HG02938 (cell line): ENCODE measurements at regions not wholly inside any gene's neighbourhood (a gene's known extent, or its start where the extent isn't known, plus 50 kb on each side); places are given as distances from the start of the nearest gene placed in this dataset.

ENCODE experiments used
- ATAC-seq: cut with Tn5 transposase; IDR thresholded peaks from one replicate; pipeline ENCODE4 v1.9.1; 2021; ENCODE audit warnings: mild to moderate bottlenecking, moderate library complexity; ENCODE audit not compliant: unreplicated experiment

DNA sequence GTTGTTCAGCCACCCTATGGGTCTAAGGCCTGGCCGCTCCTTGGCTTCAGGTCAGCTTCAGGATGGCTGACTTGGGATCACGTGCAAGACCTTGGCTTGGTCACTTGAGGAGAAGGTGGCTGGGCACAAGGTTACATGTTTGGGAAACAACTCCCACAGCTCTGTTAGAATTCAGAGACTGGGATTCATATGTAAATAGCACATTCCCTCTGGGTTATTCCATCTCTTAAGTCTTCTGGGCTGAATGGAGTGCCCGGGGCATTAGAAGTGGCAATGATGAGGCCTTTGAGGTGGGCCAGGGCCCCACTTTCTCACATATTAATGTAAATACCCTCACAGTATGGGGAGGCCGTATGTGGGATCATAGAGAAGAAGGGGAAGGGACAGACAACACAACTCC, 150.9 kb downstream of the EFNB2 start:
- ATAC-seq, result no peak

DNA sequence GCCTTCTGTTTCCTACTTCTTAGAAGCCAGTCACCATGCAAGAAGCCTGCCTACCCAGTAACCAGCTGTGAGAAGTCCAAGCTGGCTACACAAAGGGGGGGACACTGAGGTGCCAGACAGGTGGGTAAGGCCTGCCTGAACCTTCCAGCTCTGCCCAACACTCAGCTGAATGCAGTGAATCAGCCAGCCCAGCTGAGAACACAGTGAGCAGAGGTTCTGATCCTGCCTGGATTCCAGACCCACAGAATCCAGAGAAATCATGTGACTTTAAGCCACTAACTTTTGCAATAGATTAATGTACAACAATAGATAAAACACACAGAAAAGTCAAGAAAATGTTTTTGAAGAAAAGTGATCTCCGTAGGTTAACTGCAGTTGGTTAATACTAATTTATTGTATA, 151.7 kb downstream of the EFNB2 start:
- ATAC-seq, result no peak

DNA sequence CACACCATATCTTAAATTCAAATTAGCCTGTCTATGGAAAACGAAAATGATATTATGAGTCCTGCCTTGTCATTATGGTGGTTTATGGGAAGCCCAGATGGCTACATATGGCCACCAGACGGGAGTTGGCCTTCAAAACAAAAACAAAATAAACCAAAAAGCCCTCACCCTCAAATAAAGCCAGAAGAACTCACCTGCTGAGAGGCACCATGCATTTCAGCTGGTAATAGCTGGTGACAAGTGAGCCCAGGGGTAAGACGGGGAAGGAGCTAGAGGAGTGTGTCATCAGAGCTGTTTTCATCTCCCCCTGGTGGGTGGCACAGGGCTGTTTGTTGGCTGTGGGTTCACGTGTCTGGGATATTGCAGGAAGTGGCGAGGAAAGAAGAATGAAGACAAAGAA, 152.9 kb downstream of the EFNB2 start:
- ATAC-seq, result no peak

DNA sequence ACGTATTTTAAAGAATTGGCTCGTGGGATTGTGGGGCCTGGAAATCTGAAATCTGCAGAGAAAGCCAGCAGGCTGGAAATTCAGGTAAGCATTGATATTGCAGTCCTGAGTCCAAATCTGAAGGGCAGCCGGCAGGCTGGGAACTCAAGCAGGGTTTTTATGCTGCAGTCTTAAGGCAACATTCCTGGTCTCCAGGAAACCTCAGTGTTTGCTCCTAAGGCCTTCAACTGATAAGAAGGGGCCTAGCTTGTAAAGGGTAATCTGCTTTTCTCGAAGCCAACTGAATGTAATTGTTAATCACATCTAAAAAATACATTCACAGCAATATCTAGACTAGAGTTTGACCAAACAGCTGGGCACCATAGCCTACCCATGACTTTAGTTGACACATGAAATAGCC, 154.4 kb downstream of the EFNB2 start:
- no peak for ATAC-seq

DNA sequence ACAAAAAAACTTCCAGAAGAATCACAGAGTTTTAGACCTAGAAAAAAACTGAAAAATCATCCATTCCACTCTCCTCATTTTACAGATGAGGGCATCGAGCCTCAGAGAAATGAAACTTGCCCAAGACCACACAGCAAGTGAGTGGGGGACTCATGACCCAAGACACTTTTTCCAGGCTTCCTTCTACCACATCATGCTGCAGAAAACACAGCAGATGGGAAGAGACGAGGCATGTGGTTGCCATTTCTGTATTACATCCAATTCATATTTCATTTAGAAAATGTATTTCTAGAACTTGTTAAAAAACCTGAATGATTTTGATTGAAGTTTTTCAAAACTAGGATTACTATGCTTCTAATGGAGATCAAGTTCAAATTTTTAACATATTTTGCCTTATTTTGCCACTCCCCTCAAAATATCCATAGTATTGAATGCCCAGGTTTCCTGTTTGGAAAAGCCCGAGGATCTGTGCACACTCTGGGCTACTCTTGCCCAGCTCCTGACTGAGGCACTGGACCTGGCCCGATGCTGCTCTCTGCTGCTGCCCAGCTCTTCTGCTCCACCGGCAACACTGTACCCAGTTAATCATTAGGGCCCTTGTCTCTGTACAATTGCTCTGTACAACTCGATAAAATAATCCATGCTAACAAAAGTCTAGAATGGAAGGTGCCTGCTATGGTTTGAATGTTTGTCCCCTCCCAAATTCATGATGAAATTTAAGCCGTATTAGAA, 157.4 kb downstream of the EFNB2 start:
- ATAC-seq, result no peak

DNA sequence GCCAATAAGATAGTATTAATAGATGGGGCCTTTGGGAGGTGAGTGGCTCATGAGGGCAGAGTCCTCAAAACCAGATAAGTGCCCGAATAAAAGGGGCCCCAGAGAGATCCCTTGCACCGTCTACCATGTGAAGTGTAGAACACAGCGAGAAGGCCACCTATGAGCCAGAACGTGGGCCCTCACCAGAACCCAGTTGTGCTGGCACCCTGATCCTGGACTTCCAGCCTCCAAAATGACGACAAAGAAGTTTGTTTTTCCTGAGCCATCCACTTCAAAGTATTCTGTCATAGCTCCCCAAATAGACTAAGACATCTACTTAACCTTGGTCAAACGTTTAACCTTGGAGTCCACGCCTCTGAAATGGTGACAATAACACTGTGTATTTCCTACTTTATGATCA, 158.1 kb downstream of the EFNB2 start:
- no peak for ATAC-seq

DNA sequence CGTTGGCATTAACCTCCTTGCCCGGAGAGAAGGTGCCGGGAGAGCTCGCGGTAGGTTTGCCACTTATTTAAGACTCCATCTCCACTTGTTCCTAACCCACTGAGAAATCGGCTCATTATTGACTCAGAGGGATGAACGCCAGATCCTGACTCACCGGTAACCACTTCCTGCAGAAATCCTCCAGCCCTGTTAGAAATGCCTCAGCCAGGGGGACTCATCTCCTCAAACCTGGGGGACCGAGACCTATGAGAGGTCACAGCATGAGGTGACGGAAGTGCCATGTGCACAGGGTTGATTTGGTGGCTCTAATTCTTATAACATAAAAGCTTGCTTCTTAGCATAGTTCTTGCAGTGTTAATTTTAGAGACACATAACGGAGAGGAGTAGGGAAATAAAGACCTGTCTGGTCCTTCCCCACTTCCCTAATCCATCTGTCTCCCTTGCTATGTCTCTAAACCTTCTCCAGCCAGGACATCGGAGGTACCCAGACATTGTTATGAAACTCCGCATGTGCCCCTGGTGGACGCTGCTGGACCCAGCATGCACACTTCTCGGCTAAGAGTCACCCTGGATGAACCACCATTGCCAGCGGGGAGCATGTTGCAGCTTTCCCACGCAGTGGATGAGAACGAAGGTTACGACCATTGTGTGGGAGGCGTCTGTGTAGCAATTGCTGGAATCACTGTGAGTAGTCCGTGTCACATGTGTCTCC, 158.9 kb downstream of the EFNB2 start:
- no peak for ATAC-seq

DNA sequence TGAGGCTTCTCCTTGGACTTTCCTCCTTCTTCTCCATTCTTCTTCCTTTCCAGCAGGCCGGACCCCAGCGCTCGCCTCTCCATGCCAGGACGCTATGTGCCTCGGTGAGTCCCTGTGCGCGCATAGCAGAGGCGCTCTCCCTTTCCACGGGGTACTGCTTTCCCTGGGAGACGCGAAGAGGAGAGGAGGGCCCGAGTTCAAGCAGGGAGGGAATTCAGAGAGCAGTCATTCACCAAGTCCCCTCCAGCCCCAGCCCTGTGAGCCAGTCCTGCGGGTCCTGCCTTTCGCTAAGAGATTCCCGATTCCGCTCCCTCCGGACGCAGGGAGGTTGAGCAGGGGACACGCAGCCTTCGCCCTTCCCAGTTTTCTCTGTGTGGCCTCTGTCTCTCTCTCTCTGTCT, 160.4 kb downstream of the EFNB2 start:
- no peak for ATAC-seq

DNA sequence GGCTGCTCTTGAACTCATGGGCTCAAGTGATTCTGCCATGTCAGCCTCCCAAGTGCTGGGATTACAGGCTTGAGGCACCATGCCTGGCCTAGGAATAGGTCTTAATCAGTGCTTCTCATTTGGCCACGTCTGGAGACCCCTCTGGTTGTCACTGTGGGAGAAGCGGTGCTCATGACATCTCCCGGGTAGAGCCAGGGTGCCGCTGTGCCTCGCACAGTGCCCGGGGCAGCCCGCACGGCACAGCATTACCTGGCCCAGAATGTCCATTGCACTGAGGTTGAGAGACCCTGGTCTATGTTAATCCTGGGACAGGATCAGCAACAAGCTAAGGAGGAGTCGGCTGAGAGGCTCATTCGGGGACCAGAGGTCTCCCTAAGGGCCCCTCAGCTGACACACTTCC, 160.8 kb downstream of the EFNB2 start:
- no peak for ATAC-seq

DNA sequence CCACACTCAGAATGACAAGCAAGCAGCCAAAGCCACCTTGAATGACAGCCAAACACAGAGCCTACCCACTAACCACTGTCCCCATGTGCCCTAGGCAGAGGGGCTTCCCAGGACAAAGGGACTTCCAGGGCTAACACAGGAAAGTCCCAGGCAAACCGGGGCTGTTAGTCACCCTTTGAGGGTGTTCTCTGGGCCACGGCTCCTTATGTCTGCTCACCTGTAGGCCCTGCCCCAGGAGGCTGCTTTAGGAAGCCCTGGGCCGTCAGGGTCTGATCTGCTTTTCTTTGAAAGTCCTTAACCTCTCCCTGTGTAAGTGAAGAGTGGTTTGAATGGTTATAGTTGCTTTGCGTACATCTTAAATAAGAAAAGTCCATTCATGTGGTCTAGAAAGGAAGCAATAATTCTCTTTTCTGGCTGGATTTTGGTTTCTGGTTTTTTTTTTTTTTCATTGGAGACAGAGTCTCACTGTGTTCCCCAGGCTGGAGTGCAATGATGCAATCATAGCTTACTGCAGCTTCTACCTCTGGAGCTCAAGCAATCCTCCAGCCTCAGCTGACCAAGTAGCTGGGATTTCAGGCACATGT, 161.4 kb downstream of the EFNB2 start:
- ATAC-seq, result peak; percentile 63

DNA sequence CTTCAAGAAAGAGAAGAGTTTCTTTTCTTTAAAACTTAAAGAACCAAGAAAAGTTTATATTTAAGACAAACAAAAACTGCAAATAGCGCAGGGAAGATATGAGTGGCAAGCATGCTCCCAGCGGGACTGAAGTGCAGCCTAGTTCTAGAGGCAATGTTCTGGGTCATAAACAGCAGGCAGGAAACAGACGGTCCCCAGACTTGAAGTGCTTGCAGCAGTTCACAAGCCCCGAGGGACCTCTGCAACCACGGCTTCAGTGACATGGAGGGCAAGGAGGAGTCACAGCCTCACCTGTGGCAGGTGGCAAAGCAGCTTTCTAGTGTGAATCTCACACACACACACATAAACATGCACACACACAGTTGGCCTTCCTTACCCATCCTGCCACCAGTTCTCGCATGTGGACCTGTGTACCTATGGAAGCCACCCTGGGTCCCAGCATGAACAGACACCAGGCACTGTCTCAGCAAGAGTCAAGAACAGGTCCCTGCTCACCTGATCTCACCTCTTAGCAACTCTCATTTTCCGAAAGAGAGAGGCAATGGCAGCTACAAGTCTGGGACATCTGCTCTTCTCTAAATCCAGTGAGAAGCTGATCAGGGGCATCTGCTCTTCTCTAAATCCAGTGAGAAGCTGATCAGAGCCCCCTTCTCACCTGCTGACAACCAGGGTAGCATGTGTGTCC, 162.0 kb downstream of the EFNB2 start:
- peak; percentile 50 for ATAC-seq

DNA sequence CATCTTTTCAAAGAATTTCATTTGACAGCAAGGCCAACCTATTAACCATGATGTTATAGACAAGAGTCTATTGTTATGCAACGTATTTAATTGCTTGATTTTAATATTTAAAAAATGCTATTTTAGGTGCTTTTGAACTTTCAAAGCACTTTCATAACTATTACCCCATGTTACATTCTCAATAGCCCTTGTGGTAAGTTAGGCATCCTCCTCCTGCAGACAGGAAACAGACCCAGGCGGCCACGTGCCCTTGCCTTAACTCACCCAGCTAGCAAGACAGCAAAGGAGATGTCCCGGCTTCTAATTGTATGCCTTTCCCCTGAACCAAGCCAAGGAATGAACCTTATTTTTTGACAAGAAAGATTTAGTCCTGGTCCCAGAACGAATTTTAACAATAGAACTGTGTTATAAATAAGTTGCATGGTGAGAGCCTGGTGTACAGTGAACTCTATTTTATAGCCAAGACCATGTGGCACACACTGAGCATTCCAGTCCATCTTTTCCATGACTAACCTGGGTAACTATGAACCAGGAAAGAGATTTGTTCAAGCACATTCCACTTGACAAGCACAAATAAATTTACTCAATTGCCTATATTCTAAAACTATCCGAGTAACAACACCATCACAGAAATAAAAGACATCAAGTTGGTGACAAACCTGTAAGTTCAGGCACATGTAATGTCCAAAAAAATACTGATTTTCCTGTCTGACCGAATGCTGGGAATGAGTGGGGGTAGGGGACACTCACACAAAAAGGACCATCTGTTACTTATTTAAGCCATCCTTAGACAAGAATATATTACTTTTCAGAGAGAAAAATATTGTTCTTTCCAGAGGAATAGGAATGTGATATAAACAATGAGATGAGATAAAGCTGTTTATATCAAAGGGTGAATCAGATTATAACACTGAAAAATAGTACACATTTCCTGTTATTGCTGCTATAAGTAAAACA, 163.0 kb downstream of the EFNB2 start:
- ATAC-seq, result peak; percentile 43

DNA sequence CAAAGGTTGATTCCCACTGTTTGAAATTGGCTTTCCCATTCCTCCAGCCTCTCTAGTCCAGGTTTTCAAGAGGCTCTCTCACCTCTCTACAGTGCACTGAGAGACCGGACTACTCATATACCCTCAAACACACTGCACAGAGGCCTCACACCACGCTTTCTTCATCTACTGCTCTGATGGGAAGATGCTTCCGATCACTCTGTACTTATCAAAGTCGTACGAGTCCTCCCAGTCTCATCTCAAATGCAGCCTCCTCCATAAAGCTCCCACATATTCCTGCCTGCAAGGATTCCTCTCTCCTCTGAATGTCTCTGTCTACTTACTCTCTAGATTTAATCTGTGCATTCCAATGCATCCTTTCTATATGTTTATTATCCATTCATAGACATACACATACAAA, 164.4 kb downstream of the EFNB2 start:
- ATAC-seq, result no peak

DNA sequence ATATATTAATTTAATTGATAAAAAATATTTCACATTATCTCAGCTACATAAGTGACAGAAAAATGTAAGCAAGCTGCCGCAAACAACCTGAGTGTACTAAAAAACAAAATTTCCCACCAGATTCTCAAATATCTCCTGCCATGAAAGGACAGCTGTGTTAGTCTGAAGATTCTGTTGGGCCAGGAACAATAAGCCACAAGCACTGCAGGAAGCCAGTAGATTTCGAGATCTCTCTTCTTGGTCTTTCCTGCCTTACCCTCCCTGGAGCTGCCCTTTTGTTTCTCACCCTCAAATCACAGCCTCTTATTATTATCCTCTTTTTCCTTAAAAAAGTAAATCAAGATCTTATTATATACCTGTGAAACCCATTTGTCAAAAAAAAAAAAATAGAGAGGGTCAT, 165.6 kb downstream of the EFNB2 start:
- no peak for ATAC-seq

DNA sequence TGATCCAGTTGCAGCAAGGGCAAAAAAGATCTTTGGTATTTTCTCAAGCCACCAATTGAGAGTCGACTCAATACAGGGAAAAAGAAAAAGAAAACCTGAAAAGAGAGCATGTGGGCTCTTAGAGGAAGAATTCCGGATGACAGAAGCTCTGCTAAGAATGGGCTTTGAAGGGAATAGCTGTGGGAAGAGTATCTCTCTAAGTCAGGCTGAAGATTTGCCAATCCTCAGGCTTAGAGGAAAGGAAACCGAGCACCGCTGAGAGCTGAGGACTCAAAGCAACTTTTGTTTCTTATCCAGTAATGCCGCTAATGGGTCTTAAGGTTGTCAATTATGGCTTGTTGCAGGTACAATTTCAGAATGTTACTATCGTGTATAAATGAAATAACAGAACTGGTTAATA, 166.4 kb downstream of the EFNB2 start:
- ATAC-seq, result no peak

DNA sequence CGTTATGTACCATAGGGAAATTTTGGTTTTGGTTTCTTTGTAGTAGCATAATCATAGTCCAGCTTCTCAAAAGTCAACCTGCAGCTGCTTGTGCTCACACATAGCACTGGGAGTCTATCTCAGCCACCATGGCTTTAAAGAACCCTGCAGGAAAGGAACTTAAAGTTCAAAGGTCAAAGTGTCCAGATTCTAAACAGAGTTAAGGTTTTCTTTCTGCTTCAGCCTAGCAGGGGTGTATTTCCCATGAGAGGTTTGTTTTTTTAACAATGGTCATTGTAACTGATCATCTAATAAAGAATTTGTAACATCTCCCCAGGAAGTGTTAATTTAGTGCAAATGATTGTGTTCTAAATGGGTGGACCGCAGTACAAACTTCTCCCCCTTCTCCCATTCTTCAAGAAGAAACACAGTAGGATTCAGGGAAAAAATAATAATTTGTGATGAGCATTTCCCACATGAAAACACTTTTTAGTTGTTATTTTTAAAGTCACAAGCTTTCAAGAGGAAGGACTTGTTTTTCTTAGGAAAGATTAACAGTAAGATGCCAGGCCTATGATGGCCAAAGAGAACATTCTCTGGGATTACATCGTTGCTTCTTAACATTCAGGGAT, 168.0 kb downstream of the EFNB2 start:
- peak; percentile 56 for ATAC-seq

DNA sequence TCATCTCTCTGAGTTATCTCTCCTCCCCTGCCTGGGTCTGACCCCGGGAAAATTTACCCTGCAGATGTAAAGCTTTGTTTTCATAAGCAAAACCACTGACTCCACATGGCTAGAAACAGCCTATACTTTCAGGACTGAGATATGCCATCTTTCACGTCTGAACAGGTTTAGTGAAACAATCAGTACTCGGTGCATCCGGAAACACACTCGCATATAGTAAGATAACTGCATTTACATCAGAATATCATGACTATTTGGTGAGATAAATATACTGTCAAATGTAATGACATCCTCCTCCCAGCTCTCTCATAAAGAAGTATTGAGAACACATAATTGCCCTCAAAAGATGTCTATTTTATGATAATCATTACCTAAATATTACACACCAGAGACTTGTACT, 172.8 kb downstream of the EFNB2 start:
- ATAC-seq, result no peak

DNA sequence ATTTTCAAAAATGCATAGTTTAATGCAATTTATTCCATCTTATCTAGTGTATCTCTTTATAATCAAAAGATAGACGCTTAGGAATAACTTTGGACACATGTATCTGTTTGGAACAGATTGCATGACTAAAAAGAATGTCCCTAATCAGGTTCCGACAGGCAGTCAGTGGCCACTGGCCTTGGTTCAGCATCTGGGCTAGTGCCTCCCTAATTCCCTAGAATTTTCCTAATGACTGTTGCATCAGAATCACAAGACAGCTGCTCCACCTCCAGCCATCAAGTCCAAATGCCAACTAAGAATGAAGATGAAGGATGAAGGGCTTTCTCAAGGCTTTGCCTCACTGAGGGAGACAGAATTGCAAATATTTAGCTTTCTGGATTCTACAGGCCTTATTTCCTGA, 173.8 kb downstream of the EFNB2 start:
- no peak for ATAC-seq

DNA sequence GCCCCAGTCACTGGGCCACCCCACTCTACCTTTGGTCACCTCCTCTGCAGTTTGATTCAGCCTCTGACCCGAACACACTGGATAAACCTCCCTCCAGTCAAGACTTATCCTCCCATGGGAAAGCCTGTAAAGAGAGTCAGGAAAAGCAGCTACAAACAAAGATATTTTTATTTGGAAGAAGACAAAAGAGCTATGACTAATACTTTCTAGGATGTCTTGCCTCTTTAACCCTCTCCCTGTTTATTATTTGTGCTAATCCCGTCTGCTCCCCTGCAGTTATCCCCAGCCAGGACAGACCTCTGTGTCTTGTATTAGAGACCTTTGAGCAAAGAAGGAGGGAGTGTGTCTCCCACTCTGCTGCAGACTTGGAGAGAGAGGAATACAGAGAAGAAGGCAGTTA, 178.3 kb downstream of the EFNB2 start:
- no peak for ATAC-seq

DNA sequence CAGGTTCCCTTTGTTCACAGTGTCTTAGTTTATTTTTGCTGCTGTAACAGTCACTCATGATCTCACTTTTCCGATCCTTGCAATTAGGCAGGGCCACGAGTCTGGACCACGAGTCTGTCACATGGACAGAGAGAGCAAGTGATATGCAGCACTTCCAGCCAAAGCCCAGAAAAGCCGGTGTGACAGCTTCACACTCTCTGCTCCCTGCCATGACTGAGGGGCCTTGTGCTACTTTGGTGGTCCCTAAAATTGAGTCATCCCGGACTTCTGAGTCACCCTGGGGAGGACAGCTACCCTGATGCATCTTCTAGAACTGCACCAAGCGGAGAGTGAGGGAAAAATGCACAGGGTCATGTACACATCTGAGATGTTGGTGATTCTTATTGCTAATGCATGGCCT, 179.6 kb downstream of the EFNB2 start:
- no peak for ATAC-seq
